ENCODE measurements at regions not wholly inside any gene's neighbourhood (a gene's known extent, or its start where the extent isn't known, plus 50 kb on each side); places are given as distances from the start of the nearest gene placed in this dataset.

- Histone ChIP-seq H3K4me1 (replicated peaks in 1 of 2; ENCODE audit: control insufficient read depth in 2 of 2, insufficient read depth in 2 of 2, low read length in 2 of 2) (no peaks in the 10 kb centered on the region), H3K4me3 (no peak overlapping the region), H3K27ac (ENCODE audit: extremely low read depth, low read depth, low read length) (no peak overlapping the region), H3K4me2 (ENCODE audit: insufficient read depth, low read length) (no peak overlapping the region), H4K20me1 (replicated peaks; ENCODE audit: control insufficient read depth, insufficient read depth, low read length) (no peaks in the 10 kb centered on the region), H3K36me3 (ENCODE audit: control insufficient read depth, insufficient read depth, low read length) (no peaks in the 10 kb centered on the region), H3K9me3 (replicated peaks; ENCODE audit: control insufficient read depth, insufficient read depth, low read depth, low read length) (peaks cover 2% of the 10 kb centered on the region; the same call in 1 of the 2 replicates), H3K9me1 (ENCODE audit: control insufficient read depth, insufficient read depth, low read length) (no peaks in the 10 kb centered on the region), H3K79me2 (ENCODE audit: control insufficient read depth, insufficient read depth, low read length) (no peaks in the 10 kb centered on the region), H3K9ac (ENCODE audit: insufficient read depth in 1 of 2, low read depth in 2 of 2, low read length in 2 of 2) (no peak overlapping the region), H3K27me3 (ENCODE audit: control insufficient read depth in 2 of 2, insufficient read depth in 2 of 2, low read length in 2 of 2) (no peaks in the 10 kb centered on the region), H2AFZ (ENCODE audit: low read depth, low read length) (no peak overlapping the region)
- in situ Hi-C loops (cut with MboI) (no loop called here), intact Hi-C loops (cut with micrococcal nuclease) (no loop called here)
- ATAC-seq: no peak
- TF ChIP-seq HIVEP1 (CRISPR knock-in tag; IDR thresholded peaks at IDR 0.05): no peak
- TF ChIP-seq TBL1XR1 (IDR thresholded peaks at IDR 0.05; ENCODE audit: low read length in 2 of 2): no peak
- TF ChIP-seq TRIM24 (IDR thresholded peaks at IDR 0.05): no peak
- TF ChIP-seq HDAC3 (IDR thresholded peaks at IDR 0.05; ENCODE audit: borderline replicate concordance, partially characterized antibody): no peak
- TF ChIP-seq DMBX1 (CRISPR knock-in tag; IDR thresholded peaks at IDR 0.05; ENCODE audit: borderline replicate concordance): no peak
- no peak for TF ChIP-seq CEBPB (tag; IDR thresholded peaks at IDR 0.05)
- no peak for TF ChIP-seq L3MBTL2 (IDR thresholded peaks at IDR 0.05)
- no peak for TF ChIP-seq RHOXF2B (CRISPR knock-in tag; conservative IDR thresholded peaks at IDR 0.05)
- TF ChIP-seq PURB (CRISPR knock-in tag; IDR thresholded peaks at IDR 0.05; ENCODE audit: low read depth): no peak
- no peak for TF ChIP-seq ZNF347 (CRISPR knock-in tag; IDR thresholded peaks at IDR 0.05; ENCODE audit: low read depth)
- TF ChIP-seq HMG20B (CRISPR knock-in tag; IDR thresholded peaks at IDR 0.05): no peak
- TF ChIP-seq TARDBP (IDR thresholded peaks at IDR 0.05): no peak
- TF ChIP-seq DNMT1 (IDR thresholded peaks at IDR 0.05): no peak
- TF ChIP-seq ZNF511 (CRISPR knock-in tag; IDR thresholded peaks at IDR 0.05): no peak
- no TSS peak for BruUV-seq (replicated peaks)
- WGBS (ENCODE audit: insufficient coverage, low coverage, missing lambda C conversion rate): 2% methylated on average over 3 of the region's 3 CpGs
- FAIRE-seq: no peak
- DNase-seq (ENCODE audit: extremely low read depth in 1 of 4, low spot score in 3 of 4): no peak
- ChIA-PET POLR2A (no interaction called here), CTCF (ENCODE audit: low intra/inter-chr PET ratio) (no interaction called here)
Measured at GRCh38 chr2:186183406-186183805, 302.7 kb upstream of the ZC3H15 start.
